ENCODE measurements at regions not wholly inside any gene's neighbourhood (a gene's known extent, or its start where the extent isn't known, plus 50 kb on each side); places are given as distances from the start of the nearest gene placed in this dataset.
"Not testable (repeated sequence)": the region's sequence is repeated elsewhere in the genome, so short reads cannot be mapped to it uniquely, and the experiment has no call there.

DNA sequence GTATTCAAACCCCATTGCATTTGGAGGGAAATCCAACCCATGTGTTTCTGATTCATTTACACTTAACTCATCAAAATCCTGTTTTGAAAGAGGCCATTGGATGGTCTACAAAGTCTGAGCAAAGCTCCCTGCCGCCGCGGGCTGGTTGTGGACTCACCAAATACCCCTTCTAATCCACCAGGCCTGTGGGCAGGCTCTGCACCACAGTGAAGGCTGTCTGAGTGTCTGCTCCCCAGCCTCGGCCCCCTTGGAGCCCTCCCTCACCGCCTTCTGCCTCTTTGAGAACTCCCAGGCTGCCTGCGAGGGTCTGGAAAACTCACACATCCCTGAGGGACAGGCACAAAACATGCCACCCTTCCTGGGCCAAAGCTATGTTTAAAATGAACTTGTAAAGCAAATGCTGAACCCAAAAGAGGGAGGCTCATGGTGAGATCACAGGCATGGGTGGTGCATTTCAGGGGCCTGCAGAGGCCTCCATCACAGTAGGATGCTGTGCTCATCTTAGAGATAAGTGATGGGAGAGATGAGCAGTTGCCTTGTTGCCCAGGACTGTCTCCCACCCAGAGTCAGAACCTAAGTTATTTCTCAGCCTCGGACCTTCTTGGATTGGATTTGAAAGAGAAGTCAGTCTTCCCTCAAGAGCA lies 225.0 kb downstream of the CYP26B1 start:
- TF ChIP-seq CTCF (IDR thresholded peaks at IDR 0.05; ENCODE audit: low read depth, low read length, missing control alignments) = no peak

DNA sequence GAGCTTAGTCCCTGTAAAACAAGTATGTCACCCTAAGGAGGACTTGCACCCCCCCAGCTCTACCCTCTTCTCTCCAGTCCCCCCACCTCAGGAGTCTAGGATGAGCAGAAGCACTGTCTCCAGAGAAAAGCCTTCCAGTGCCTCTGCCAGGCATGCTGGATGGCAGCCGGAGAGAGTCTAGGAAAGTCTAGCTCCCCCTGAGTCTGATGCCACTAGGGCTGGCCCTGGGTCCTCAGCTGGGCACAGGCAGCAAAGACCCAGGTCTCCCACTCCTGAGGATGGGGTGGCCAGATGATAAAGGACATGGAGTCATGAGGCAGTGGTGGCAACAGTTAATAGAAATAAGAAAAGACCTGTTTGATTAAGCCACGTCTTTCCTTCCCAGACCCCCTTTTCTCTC lies 225.6 kb downstream of the CYP26B1 start:
- DNase-seq (ENCODE audit: low read depth) = no peak
- no peak overlapping the region for H3K4me3 ChIP-seq (ENCODE audit: low read depth, low read length)

More for the DNA sequence above, 225.0 kb downstream of the CYP26B1 start:
- DNase-seq (ENCODE audit: low read depth) = no peak
- H3K4me3 ChIP-seq (ENCODE audit: low read depth, low read length) = no peak overlapping the region

DNA sequence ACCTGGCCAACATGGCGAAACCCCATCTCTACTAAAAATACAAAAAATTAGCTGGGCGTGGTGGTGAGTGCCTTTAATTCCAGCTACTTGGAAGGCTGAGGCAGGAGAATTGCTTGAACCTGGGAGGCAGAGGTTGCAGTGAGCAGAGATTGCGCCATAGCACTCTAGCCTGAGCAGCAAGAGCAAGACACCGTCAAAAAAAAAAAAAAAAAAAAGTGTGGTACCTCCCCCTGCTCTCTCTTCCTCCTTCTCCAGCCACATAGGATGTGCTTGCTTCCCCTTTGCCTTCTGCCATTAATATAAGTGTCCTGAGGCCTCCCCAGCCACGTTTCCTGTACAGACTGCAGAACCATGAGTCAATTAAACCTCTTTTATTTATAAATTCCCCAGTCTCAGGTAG lies 226.8 kb downstream of the CYP26B1 start:
- DNase-seq (ENCODE audit: low read depth); H3K4me3 ChIP-seq (ENCODE audit: low read depth, low read length): not testable (repeated sequence)

More for the DNA sequence above, 225.6 kb downstream of the CYP26B1 start:
- TF ChIP-seq CTCF (IDR thresholded peaks at IDR 0.05; ENCODE audit: low read depth, low read length, missing control alignments) = no peak

- TF ChIP-seq CTCF (IDR thresholded peaks at IDR 0.05; ENCODE audit: low read depth, low read length, missing control alignments) = no peak
- no peak for DNase-seq (ENCODE audit: low read depth)
- no peak overlapping the region for H3K4me3 ChIP-seq (ENCODE audit: low read depth, low read length)
These were observed 228.0 kb downstream of the CYP26B1 start for GRCh38 chr2:71919708-71920107.

GRCh38 chr2:71910277-71910676 lies 237.4 kb downstream of the CYP26B1 start:
- no peak for DNase-seq (ENCODE audit: low read depth)
- no peak overlapping the region for H3K4me3 ChIP-seq (ENCODE audit: low read depth, low read length)
- no peak for TF ChIP-seq CTCF (IDR thresholded peaks at IDR 0.05; ENCODE audit: low read depth, low read length, missing control alignments)

- no peak overlapping the region for H3K4me3 ChIP-seq (ENCODE audit: low read depth, low read length)
- DNase-seq (ENCODE audit: low read depth) = no peak
- TF ChIP-seq CTCF (IDR thresholded peaks at IDR 0.05; ENCODE audit: low read depth, low read length, missing control alignments) = no peak
These were observed 238.9 kb downstream of the CYP26B1 start for GRCh38 chr2:71908798-71909197.

DNA sequence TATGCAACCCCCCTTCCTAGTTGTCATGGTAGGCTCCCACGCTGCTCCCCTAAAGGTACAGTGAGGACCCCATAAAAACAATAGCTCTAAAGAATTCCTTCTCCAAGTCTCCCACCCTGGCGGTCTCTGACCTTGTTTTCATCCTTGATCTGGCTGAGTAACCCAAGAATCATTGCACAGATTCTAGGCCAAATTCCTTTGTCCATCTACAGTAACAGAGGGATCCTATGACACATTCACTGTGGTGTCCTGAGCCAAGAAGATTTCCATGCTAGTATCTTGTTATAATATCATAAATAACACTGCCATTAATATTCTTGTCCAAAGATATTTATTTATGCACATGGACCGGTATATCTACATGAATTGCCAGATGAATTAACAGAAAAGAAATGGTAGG lies 240.2 kb downstream of the CYP26B1 start:
- no peak for TF ChIP-seq CTCF (IDR thresholded peaks at IDR 0.05; ENCODE audit: low read depth, low read length, missing control alignments)
- no peak overlapping the region for H3K4me3 ChIP-seq (ENCODE audit: low read depth, low read length)
- DNase-seq (ENCODE audit: low read depth) = no peak
